Transverse colon (tissue), 3 donors: ENCODE measurements at regions not wholly inside any gene's neighbourhood (a gene's known extent, or its start where the extent isn't known, plus 50 kb on each side); places are given as distances from the start of the nearest gene placed in this dataset.

Experiments
- EP300 ChIP-seq: sonication (generic); formaldehyde crosslinking; IDR thresholded peaks from one replicate; pipeline ENCODE4 v1.6.1; 2017; ENCODE audit warnings: antibody characterized with exemption, low read depth
- TF ChIP-seq, protein P1 (sequence below), 5 experiments: fragments of 200-600 bp in 3 of 5; fragments of 450-650 bp in 2 of 5; sonication (generic) in 3 of 5; IDR thresholded peaks; 1 replicate in 2 of 5; 2 replicates in 3 of 5; pipeline ENCODE4 v1.5.1; 2016 to 2017; ENCODE audit warnings: antibody characterized with exemption in 5 of 5, inconsistent platforms in 3 of 5, mild to moderate bottlenecking in 2 of 5, moderate library complexity in 1 of 5

DNA sequence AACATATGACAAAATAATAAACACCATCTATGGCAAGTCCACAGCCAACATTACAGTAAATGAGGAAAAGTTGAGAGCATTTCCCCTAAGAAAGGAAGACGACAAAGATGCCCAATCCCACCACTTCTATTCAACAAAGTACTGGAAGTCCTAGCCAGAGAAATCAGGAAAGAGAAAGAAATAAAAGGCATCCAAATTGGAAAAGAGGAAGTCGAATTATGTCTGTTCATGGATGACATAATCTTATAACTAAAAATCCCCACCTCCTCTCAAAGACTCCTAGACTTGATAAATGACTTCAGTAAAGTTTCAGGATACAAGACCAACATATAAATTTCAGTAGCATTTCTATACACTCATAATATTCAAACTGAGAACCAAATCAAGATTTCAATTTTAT is 288.5 kb upstream of the POT1 start:
- TF ChIP-seq EP300: no peak
- TF ChIP-seq, protein P1, sequence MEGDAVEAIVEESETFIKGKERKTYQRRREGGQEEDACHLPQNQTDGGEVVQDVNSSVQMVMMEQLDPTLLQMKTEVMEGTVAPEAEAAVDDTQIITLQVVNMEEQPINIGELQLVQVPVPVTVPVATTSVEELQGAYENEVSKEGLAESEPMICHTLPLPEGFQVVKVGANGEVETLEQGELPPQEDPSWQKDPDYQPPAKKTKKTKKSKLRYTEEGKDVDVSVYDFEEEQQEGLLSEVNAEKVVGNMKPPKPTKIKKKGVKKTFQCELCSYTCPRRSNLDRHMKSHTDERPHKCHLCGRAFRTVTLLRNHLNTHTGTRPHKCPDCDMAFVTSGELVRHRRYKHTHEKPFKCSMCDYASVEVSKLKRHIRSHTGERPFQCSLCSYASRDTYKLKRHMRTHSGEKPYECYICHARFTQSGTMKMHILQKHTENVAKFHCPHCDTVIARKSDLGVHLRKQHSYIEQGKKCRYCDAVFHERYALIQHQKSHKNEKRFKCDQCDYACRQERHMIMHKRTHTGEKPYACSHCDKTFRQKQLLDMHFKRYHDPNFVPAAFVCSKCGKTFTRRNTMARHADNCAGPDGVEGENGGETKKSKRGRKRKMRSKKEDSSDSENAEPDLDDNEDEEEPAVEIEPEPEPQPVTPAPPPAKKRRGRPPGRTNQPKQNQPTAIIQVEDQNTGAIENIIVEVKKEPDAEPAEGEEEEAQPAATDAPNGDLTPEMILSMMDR (IDR thresholded peaks at IDR 0.05): no peak
